B cell (primary cell): ENCODE measurements at regions not wholly inside any gene's neighbourhood (a gene's known extent, or its start where the extent isn't known, plus 50 kb on each side); places are given as distances from the start of the nearest gene placed in this dataset.

Source experiments
- ATAC-seq: fragments of 200-7000 bp; cut with Tn5 transposase; one replicate; pipeline ENCODE4 v1.10.0; 2021; ENCODE audit warnings: low read depth, mild to moderate bottlenecking, moderate number of reproducible peaks, moderate library complexity
- CTCF ChIA-PET: fragments of 350-600 bp; sonication (Branson Sonifier 250); formaldehyde crosslinking; loops from one replicate; lab custom pipeline; 2021; ENCODE audit warnings: antibody characterized with exemption, inconsistent platforms; lab: Charles Lee
- POLR2A ChIA-PET: fragments of 350-600 bp; sonication (Branson Sonifier 250); formaldehyde crosslinking; loops from one replicate; lab custom pipeline; 2021; ENCODE audit warnings: antibody characterized with exemption; lab: Charles Lee
- DNase-seq: peaks from one replicate; pipeline ENCODE4 v3.0.0; 2013
- H2AFZ ChIP-seq: 2 replicates; pipeline ENCODE4 v1.6.1; 2012; ENCODE audit warnings: mild to moderate bottlenecking, low read depth, low read length; ENCODE audit not compliant: insufficient read depth, poor library complexity, severe bottlenecking
- H3K27ac ChIP-seq, 2 donors: 1 replicate in 1 of 2; 2 replicates in 1 of 2; pipeline ENCODE4 v1.5.1; 2012 to 2013; ENCODE audit warnings: low read length in 2 of 2, mild to moderate bottlenecking in 2 of 2, moderate library complexity in 1 of 2
- H3K27me3 ChIP-seq, 4 experiments: fragments of 200-600 bp in 1 of 4; sonication (generic) in 1 of 4; replicated peaks in 1 of 4; 1 replicate in 2 of 4; 2 replicates in 2 of 4; pipeline versions ENCODE4 v1.6.1 to v1.7.0; 2013 to 2016; ENCODE audit warnings: low read length in 3 of 4, mild to moderate bottlenecking in 2 of 4, mixed read lengths in 1 of 4, moderate library complexity in 1 of 4; ENCODE audit not compliant: insufficient read depth in 4 of 4, control insufficient read depth in 3 of 4; ENCODE audit errors: control extremely low read depth in 1 of 4
- H3K36me3 ChIP-seq, 2 experiments: replicated peaks in 1 of 2; 1 replicate in 1 of 2; 2 replicates in 1 of 2; pipeline versions ENCODE4 v1.6.1 to v1.7.1; 2013; ENCODE audit warnings: low read length in 1 of 2; ENCODE audit not compliant: insufficient read depth in 2 of 2, control insufficient read depth in 1 of 2; ENCODE audit errors: control extremely low read depth in 1 of 2, extremely low read depth in 1 of 2
- H3K4me1 ChIP-seq, 2 donors: fragments of 200-600 bp in 1 of 2; sonication (generic) in 1 of 2; 1 replicate in 1 of 2; 2 replicates in 1 of 2; pipeline versions ENCODE4 v1.5.1 to v1.6.1; 2013 to 2017; ENCODE audit warnings: low read length in 2 of 2; ENCODE audit not compliant: control insufficient read depth in 2 of 2, insufficient read depth in 2 of 2
- H3K4me2 ChIP-seq: replicated peaks from 2 replicates; pipeline ENCODE3; 2012; ENCODE audit warnings: mild to moderate bottlenecking, low read depth, low read length; ENCODE audit not compliant: poor library complexity, severe bottlenecking
- H3K4me3 ChIP-seq, 5 experiments: fragments of 200-600 bp in 1 of 5; sonication (generic) in 1 of 5; 1 replicate in 3 of 5; 2 replicates in 2 of 5; pipeline versions ENCODE4 v1.5.1 to v1.7.0; 2011 to 2016; ENCODE audit warnings: low read length in 4 of 5, mild to moderate bottlenecking in 4 of 5, low read depth in 2 of 5, control low read depth in 1 of 5, moderate library complexity in 1 of 5; ENCODE audit not compliant: insufficient read depth in 1 of 5; ENCODE audit errors: control extremely low read depth in 1 of 5, extremely low read depth in 1 of 5
- H3K79me2 ChIP-seq: fragments of 200-600 bp; sonication (generic); one replicate; pipeline ENCODE4 v1.6.0; 2016; ENCODE audit warnings: low read length; ENCODE audit not compliant: control insufficient read depth, insufficient read depth
- H3K9ac ChIP-seq: fragments of 200-600 bp; sonication (generic); 2 replicates; pipeline ENCODE4 v1.6.1; 2017; ENCODE audit warnings: mild to moderate bottlenecking, low read length, moderate library complexity
- H3K9me3 ChIP-seq, 3 donors: one replicate each; pipeline versions ENCODE4 v1.6.1 to v1.7.1; 2013; ENCODE audit warnings: low read length in 2 of 3; ENCODE audit not compliant: control insufficient read depth in 2 of 3, insufficient read depth in 1 of 3; ENCODE audit errors: control extremely low read depth in 1 of 3
- H4K20me1 ChIP-seq: 2 replicates; pipeline ENCODE4 v1.6.0; 2012; ENCODE audit warnings: mild to moderate bottlenecking, low read length; ENCODE audit not compliant: insufficient read depth, control insufficient read depth, poor library complexity, severe bottlenecking
- H3K27ac Mint-ChIP-seq: one replicate; pipeline ENCODE4 v1.8.0; 2021; ENCODE audit warnings: mixed read lengths
- H3K27me3 Mint-ChIP-seq: one replicate; pipeline ENCODE4 v1.8.0; 2021; ENCODE audit warnings: mixed read lengths
- H3K4me1 Mint-ChIP-seq: one replicate; pipeline ENCODE4 v1.8.0; 2021; ENCODE audit warnings: mixed read lengths
- H3K4me3 Mint-ChIP-seq: one replicate; pipeline ENCODE4 v1.8.0; 2021; ENCODE audit warnings: mixed read lengths
- H3K9me3 Mint-ChIP-seq: one replicate; pipeline ENCODE4 v1.8.0; 2022; ENCODE audit warnings: mixed read lengths; ENCODE audit not compliant: insufficient read depth
- EZH2 ChIP-seq: IDR thresholded peaks from 2 replicates; pipeline ENCODE4 v1.6.1; 2012; ENCODE audit warnings: borderline replicate concordance, low read depth, mild to moderate bottlenecking, moderate library complexity, low read length; ENCODE audit not compliant: insufficient read depth, poor library complexity, severe bottlenecking
- WGBS: methylation state at CpG from one replicate; pipeline ENCODE4 v1.1.5; 2013; ENCODE audit warnings: missing lambda C conversion rate; ENCODE audit not compliant: insufficient coverage; 5-methylcytosine and 5-hydroxymethylcytosine counted together
- intact Hi-C: fragments of 100-400 bp; cut with micrococcal nuclease; formaldehyde crosslinking; loops from one replicate; pipeline ENCODE4 v1.10.0; 2022
- TF ChIP-seq, protein P1 (sequence below): fragments of 200-600 bp; IDR thresholded peaks from one replicate; pipeline ENCODE4 v1.8.0; 2022; ENCODE audit warnings: antibody characterized with exemption, mild to moderate bottlenecking

DNA sequence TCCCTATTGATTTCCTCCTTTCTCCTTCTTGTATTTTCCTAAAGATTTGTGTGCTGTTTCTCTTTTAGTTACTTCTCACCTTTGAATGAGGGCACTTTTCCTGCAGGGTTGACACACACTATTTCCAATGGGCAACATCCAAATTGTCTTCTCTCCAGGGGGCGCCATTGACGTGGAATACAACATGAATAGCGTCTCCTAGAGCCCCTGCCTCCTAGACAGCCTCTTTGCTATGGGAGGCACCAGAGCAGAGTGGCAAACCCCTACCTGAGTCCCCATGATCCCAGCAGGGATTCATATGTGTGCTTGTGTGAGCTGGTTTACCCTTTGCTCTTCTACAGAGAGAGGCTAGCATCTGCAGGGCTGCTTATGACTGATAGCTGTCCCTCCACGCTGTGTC is 61.3 kb upstream of the ITSN2 start:
- no peak overlapping the region for H3K27ac ChIP-seq
- WGBS: 48% methylated on average over 2 of the region's 4 CpGs
- peaks cover 0 to 3% (median 0%) of the 10 kb centered on the region in 3 donors for H3K9me3 ChIP-seq
- no peaks in the 10 kb centered on the region for H3K4me1 ChIP-seq
- Mint-ChIP-seq H3K4me3 (no peak overlapping the region), H3K27ac (no peak overlapping the region), H3K27me3 (no peaks in the 10 kb centered on the region), H3K9me3 (no peaks in the 10 kb centered on the region), H3K4me1 (no peaks in the 10 kb centered on the region)
- DNase-seq (peak; percentile 54), ATAC-seq (no peak)
- H3K36me3 ChIP-seq: no peaks in the 10 kb centered on the region
- no peaks in the 10 kb centered on the region for H4K20me1 ChIP-seq
- H3K27me3 ChIP-seq: no peaks in the 10 kb centered on the region
- ChIA-PET POLR2A (no interaction called here), CTCF (interaction anchor here (1.0 to 8.6 kb wide), 7 partner anchors 12 to 710 kb away, joined by 3 to 92 read pairs (median 4); no protein-coding TSS in a partner anchor)
- intact Hi-C loops: loop anchor here (1.0 kb wide), 1 partner anchor 406 kb away; no protein-coding TSS in a partner anchor
- no peak overlapping the region for H2AFZ ChIP-seq
- TF ChIP-seq EZH2: no peak
- TF ChIP-seq, protein P1, sequence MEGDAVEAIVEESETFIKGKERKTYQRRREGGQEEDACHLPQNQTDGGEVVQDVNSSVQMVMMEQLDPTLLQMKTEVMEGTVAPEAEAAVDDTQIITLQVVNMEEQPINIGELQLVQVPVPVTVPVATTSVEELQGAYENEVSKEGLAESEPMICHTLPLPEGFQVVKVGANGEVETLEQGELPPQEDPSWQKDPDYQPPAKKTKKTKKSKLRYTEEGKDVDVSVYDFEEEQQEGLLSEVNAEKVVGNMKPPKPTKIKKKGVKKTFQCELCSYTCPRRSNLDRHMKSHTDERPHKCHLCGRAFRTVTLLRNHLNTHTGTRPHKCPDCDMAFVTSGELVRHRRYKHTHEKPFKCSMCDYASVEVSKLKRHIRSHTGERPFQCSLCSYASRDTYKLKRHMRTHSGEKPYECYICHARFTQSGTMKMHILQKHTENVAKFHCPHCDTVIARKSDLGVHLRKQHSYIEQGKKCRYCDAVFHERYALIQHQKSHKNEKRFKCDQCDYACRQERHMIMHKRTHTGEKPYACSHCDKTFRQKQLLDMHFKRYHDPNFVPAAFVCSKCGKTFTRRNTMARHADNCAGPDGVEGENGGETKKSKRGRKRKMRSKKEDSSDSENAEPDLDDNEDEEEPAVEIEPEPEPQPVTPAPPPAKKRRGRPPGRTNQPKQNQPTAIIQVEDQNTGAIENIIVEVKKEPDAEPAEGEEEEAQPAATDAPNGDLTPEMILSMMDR: peak; percentile 52
- no peak overlapping the region for H3K4me2 ChIP-seq
- H3K4me3 ChIP-seq: no peak overlapping the region
- H3K79me2 ChIP-seq: no peaks in the 10 kb centered on the region
- no peak overlapping the region for H3K9ac ChIP-seq

DNA sequence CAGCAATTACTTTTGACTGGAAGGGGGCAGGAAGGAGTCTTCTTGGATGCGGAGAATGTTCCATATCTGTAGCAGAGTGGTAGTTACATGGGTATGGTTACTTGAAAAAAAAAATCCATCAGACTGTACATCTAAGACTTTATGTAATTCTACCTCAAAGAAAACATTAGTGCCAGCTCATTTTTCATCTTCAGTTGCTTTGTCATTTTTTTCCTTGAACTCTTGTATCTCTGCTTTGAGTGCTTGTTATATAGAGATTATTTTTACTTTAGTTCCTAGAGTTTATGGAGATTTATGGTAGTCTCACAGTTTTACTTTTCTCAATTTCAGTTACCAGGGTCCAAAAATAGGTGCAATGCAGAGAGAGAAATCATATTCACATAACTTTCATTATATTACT is 60.0 kb upstream of the ITSN2 start:
- no CpG with 5 or more reads among the region's 1 CpG for WGBS
- Histone ChIP-seq H3K4me1 (no peaks in the 10 kb centered on the region), H2AFZ (no peak overlapping the region), H3K27me3 (no peaks in the 10 kb centered on the region), H3K79me2 (no peaks in the 10 kb centered on the region), H3K9ac (no peak overlapping the region), H4K20me1 (no peaks in the 10 kb centered on the region), H3K9me3 (peaks cover 0 to 3% (median 0%) of the 10 kb centered on the region in 3 donors), H3K27ac (no peak overlapping the region), H3K4me2 (no peak overlapping the region), H3K4me3 (no peak overlapping the region), H3K36me3 (no peaks in the 10 kb centered on the region)
- Mint-ChIP-seq H3K27me3 (no peaks in the 10 kb centered on the region), H3K27ac (no peak overlapping the region), H3K4me1 (no peaks in the 10 kb centered on the region), H3K9me3 (no peaks in the 10 kb centered on the region), H3K4me3 (no peak overlapping the region)
- no peak for TF ChIP-seq EZH2
- TF ChIP-seq, protein P1: no peak
- CTCF ChIA-PET: interaction anchor here (2.0 to 8.6 kb wide), 3 partner anchors 10 to 709 kb away, joined by 4 to 92 read pairs (median 28); no protein-coding TSS in a partner anchor
- ATAC-seq (no peak), DNase-seq (no peak)
- intact Hi-C loops: no loop called here
- POLR2A ChIA-PET: no interaction called here
